Body of pancreas (tissue), 4 donors: ENCODE measurements at regions not wholly inside any gene's neighbourhood (a gene's known extent, or its start where the extent isn't known, plus 50 kb on each side); places are given as distances from the start of the nearest gene placed in this dataset.
A peak's percentile ranks its signal among the peaks of the same experiment; 100 is the strongest.
"Not testable (repeated sequence)": the region's sequence is repeated elsewhere in the genome, so short reads cannot be mapped to it uniquely, and the experiment has no call there.

Experiments used
- ATAC-seq: fragments of 150-250 bp; one replicate; pipeline ENCODE4 v1.9.1; 2016
- DNase-seq, 4 donors: peaks; one replicate each; pipeline ENCODE4 v3.0.0-alpha.2; 2019
- H3K27ac ChIP-seq, 4 donors: fragments of 200-600 bp; sonication (generic); 1 replicate in 3 of 4; 2 replicates in 1 of 4; pipeline versions ENCODE4 v1.5.1 to v1.6.1; 2016 to 2019; ENCODE audit warnings: mild to moderate bottlenecking in 1 of 4, mixed read lengths in 1 of 4, moderate library complexity in 1 of 4
- H3K27me3 ChIP-seq, 2 donors: fragments of 200-600 bp; sonication (generic); one replicate each; pipeline ENCODE4 v1.6.0; 2016; ENCODE audit warnings: mild to moderate bottlenecking in 1 of 2
- H3K36me3 ChIP-seq, 2 donors: fragments of 200-600 bp; sonication (generic); replicated peaks in 1 of 2; 2 replicates each; pipeline ENCODE4 v1.5.1; 2016; ENCODE audit warnings: low read depth in 2 of 2; ENCODE audit not compliant: insufficient read depth in 1 of 2
- H3K4me1 ChIP-seq: fragments of 200-600 bp; sonication (generic); one replicate; pipeline ENCODE4 v1.6.0; 2016
- H3K4me3 ChIP-seq, 2 donors: fragments of 200-600 bp; sonication (generic); 1 replicate in 1 of 2; 2 replicates in 1 of 2; pipeline ENCODE4 v1.5.1; 2016 to 2019
- H3K9me3 ChIP-seq, 3 donors: fragments of 200-600 bp; sonication (generic); 1 replicate in 2 of 3; 2 replicates in 1 of 3; pipeline ENCODE4 v1.5.1; 2016
- CTCF ChIP-seq, 7 experiments: fragments of 450-650 bp in 4 of 7; fragments of 200-600 bp in 3 of 7; sonication (generic) in 3 of 7; IDR thresholded peaks; one replicate each; pipeline ENCODE4 v1.5.1; 2016 to 2019; ENCODE audit warnings: antibody characterized with exemption in 7 of 7
- POLR2A ChIP-seq, 3 donors: fragments of 450-650 bp; IDR thresholded peaks; one replicate each; pipeline ENCODE4 v1.6.1; 2016; ENCODE audit warnings: antibody characterized with exemption in 3 of 3, mild to moderate bottlenecking in 2 of 3
- WGBS, 2 donors: methylation state at CpG; one replicate each; pipeline ENCODE4 v1.1.5; 2017; 5-methylcytosine and 5-hydroxymethylcytosine counted together
- intact Hi-C: fragments of 100-400 bp; cut with DNase I; formaldehyde crosslinking; loops from one replicate; pipeline ENCODE4 v1.15.1; 2023

GRCh38 chr4:26017531-26017930 lies 103.5 kb downstream of the SMIM20 start:
- no peak overlapping the region for H3K27ac ChIP-seq
- no peak for DNase-seq
- peaks cover 20% of the 10 kb centered on the region for H3K4me1 ChIP-seq
- H3K9me3 ChIP-seq = no peaks in the 10 kb centered on the region
- H3K27me3 ChIP-seq = no peaks in the 10 kb centered on the region
- no peak for TF ChIP-seq CTCF (IDR thresholded peaks at IDR 0.05)
- no peak for TF ChIP-seq POLR2A (IDR thresholded peaks at IDR 0.05)
- WGBS, 2 donors = 87 to 89% methylated on average over 3 to 4 of the region's 4 CpGs
- intact Hi-C loops = no loop called here
- H3K4me3 ChIP-seq = no peak overlapping the region
- no peak for ATAC-seq
- H3K36me3 ChIP-seq = no peaks in the 10 kb centered on the region

DNA sequence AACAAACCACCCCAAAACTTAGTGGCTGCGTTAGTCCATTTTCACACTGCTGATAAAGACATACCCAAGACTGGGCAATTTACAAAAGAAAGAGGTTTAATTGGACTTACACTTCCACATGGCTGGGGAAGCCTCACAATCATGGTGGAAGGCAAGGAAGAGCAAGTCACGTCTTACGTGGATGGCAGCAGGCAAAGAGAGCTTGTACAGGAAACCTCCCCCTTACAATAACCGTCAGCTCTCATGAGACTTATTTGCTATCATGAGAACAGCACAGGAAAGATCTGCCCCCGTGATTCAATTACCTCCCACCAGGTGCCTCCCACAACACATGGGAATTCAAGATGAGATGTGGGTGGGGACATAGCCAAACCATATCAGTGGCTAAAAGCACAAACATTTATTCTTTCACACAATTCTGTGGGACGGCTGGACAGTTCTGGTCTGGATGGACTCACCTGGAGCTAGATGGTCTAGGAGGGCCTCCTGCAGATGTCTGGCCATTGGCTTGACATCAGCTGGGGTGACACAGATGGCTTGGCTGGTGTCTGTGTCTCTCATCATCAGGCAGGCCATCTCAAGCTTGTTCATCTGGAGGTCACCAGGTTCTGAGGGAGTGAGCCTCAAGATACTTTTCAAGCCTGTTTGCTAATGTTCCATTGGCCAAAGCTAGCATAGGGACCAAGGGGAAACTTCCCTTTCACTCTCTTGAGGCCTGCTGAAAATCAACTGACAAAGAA lies 104.1 kb downstream of the SMIM20 start:
- DNase-seq, H3K4me3 ChIP-seq, H3K9me3 ChIP-seq, H3K27me3 ChIP-seq, H3K27ac ChIP-seq, ATAC-seq, H3K36me3 ChIP-seq, intact Hi-C loops: not testable (repeated sequence)
- peaks cover 26% of the 10 kb centered on the region for H3K4me1 ChIP-seq
- 68 to 87% methylated on average over 6 of the region's 6 CpGs for WGBS, 2 donors

GRCh38 chr4:26020083-26020668 lies 106.2 kb downstream of the SMIM20 start:
- H3K36me3 ChIP-seq = no peaks in the 10 kb centered on the region
- WGBS, 2 donors = 72 to 81% methylated on average over 10 of the region's 10 CpGs
- TF ChIP-seq CTCF (IDR thresholded peaks at IDR 0.05) (no peak), POLR2A (IDR thresholded peaks at IDR 0.05) (no peak)
- H3K9me3 ChIP-seq = no peaks in the 10 kb centered on the region
- intact Hi-C loops = no loop called here
- ATAC-seq = no peak
- no peak overlapping the region for H3K4me3 ChIP-seq
- H3K27ac ChIP-seq = peak overlapping the region in 2 of 4 donors; percentile 16 to 51
- peak in 1 of 4 donors; percentile 26 for DNase-seq
- no peaks in the 10 kb centered on the region for H3K27me3 ChIP-seq
- peaks cover 34% of the 10 kb centered on the region for H3K4me1 ChIP-seq

DNA sequence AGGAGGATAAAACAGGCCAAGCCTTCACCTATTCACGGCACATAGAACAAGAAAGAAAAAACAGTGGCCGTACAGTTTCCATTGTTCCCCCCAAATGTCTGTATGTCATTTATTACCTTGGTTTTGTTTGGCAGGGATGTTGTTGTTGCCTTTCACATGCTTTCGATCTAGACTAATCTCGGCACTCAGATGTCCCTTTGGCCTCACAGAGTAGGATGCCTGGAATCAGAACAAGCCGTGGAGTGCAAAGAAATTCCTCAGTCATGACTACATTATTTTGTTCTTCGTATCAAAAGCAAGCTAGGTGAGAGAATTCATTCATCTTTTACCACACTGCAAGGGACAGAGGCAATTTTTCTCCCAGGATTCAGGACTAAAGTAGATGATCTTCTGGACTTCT lies 106.9 kb downstream of the SMIM20 start:
- Histone ChIP-seq H3K9me3 (no peaks in the 10 kb centered on the region), H3K4me1 (peaks cover 34% of the 10 kb centered on the region), H3K27me3 (no peaks in the 10 kb centered on the region), H3K27ac (peak overlapping the region in 2 of 4 donors; percentile 16 to 51), H3K36me3 (no peaks in the 10 kb centered on the region), H3K4me3 (no peak overlapping the region)
- ATAC-seq (peak; percentile 59), DNase-seq (no peak)
- intact Hi-C loops = no loop called here
- WGBS, 2 donors = 66 to 76% methylated on average over 6 of the region's 6 CpGs
- no peak for TF ChIP-seq CTCF (IDR thresholded peaks at IDR 0.05)
- TF ChIP-seq POLR2A (IDR thresholded peaks at IDR 0.05) = peak in 1 of 3 donors; percentile 27

- Histone ChIP-seq H3K27ac (peak overlapping the region in 2 of 4 donors; percentile 19 to 38), H3K4me3 (no peak overlapping the region), H3K36me3 (no peaks in the 10 kb centered on the region), H3K4me1 (peaks cover 34% of the 10 kb centered on the region), H3K27me3 (no peaks in the 10 kb centered on the region), H3K9me3 (no peaks in the 10 kb centered on the region)
- no peak for TF ChIP-seq CTCF (IDR thresholded peaks at IDR 0.05)
- TF ChIP-seq POLR2A (IDR thresholded peaks at IDR 0.05) = no peak
- 8 to 27% methylated on average over 8 of the region's 8 CpGs for whole genome bisulfite sequencing, 2 donors
- ATAC-seq = peak; percentile 19
- intact Hi-C loops = no loop called here
- DNase-seq = peak in 1 of 4 donors; percentile 16
Measured at GRCh38 chr4:26021417-26022345, 107.7 kb downstream of the SMIM20 start.
